PC-9 (cell line): ENCODE measurements at regions not wholly inside any gene's neighbourhood (a gene's known extent, or its start where the extent isn't known, plus 50 kb on each side); places are given as distances from the start of the nearest gene placed in this dataset.
"Not testable (repeated sequence)": the region's sequence is repeated elsewhere in the genome, so short reads cannot be mapped to it uniquely, and the experiment has no call there.

Experiments used
- EZH2 ChIP-seq: fragments of 200-600 bp; sonication (generic); IDR thresholded peaks from 2 replicates; pipeline ENCODE4 v1.8.0; 2017; ENCODE audit warnings: antibody characterized with exemption, low read depth
- TF ChIP-seq, protein P1 (sequence below): fragments of 200-600 bp; sonication (generic); conservative IDR thresholded peaks from 2 replicates; pipeline ENCODE4 v1.6.1; 2017; ENCODE audit warnings: mixed run types, antibody characterized with exemption, mild to moderate bottlenecking, moderate library complexity

DNA sequence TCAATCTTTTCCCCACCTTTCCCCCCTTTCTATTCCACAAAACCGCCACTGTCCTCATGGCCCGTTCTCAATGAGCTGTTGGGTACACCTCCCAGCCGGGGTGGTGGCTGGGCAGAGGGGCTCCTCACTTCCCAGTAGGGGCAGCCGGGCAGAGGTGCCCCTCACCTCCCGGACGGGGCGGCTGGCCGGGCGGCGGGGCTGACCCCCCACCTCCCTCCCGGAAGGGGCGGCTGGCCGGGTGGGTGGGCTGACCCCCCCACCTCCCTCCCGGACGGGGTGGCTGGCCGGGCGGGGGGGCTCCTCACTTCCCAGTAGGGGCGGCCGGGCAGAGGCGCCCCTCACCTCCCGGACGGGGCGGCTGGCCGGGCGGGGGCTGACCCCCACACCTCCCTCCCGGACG lies 149.3 kb upstream of the SNX7 start:
- TF ChIP-seq, protein P1, sequence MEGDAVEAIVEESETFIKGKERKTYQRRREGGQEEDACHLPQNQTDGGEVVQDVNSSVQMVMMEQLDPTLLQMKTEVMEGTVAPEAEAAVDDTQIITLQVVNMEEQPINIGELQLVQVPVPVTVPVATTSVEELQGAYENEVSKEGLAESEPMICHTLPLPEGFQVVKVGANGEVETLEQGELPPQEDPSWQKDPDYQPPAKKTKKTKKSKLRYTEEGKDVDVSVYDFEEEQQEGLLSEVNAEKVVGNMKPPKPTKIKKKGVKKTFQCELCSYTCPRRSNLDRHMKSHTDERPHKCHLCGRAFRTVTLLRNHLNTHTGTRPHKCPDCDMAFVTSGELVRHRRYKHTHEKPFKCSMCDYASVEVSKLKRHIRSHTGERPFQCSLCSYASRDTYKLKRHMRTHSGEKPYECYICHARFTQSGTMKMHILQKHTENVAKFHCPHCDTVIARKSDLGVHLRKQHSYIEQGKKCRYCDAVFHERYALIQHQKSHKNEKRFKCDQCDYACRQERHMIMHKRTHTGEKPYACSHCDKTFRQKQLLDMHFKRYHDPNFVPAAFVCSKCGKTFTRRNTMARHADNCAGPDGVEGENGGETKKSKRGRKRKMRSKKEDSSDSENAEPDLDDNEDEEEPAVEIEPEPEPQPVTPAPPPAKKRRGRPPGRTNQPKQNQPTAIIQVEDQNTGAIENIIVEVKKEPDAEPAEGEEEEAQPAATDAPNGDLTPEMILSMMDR = not testable (repeated sequence)
- not testable (repeated sequence) for TF ChIP-seq EZH2
